Mesothelial cell of epicardium (in vitro differentiated cells): ENCODE measurements at regions not wholly inside any gene's neighbourhood (a gene's known extent, or its start where the extent isn't known, plus 50 kb on each side); places are given as distances from the start of the nearest gene placed in this dataset.

Experiments
- DNase-seq, 2 experiments: peaks; one replicate each; pipeline ENCODE4 v3.0.0; 2021; ENCODE audit warnings: low spot score in 2 of 2; ENCODE audit not compliant: unreplicated experiment in 2 of 2
- H3K27ac Mint-ChIP-seq: 2 replicates; pipeline ENCODE4 v1.8.0; 2021; ENCODE audit warnings: mixed read lengths
- H3K27me3 Mint-ChIP-seq: 2 replicates; pipeline ENCODE4 v1.8.0; 2021; ENCODE audit warnings: low read depth, mixed read lengths
- H3K36me3 Mint-ChIP-seq: 2 replicates; pipeline ENCODE4 v1.8.0; 2021; ENCODE audit warnings: mixed read lengths
- H3K4me1 Mint-ChIP-seq: 2 replicates; pipeline ENCODE4 v1.8.0; 2021; ENCODE audit warnings: mixed read lengths
- H3K4me3 Mint-ChIP-seq: 2 replicates; pipeline ENCODE4 v1.8.0; 2021; ENCODE audit warnings: mild to moderate bottlenecking, moderate library complexity, mixed read lengths
- H3K9me3 Mint-ChIP-seq: 2 replicates; pipeline ENCODE4 v1.8.0; 2021; ENCODE audit warnings: mixed read lengths
- TF ChIP-seq, protein P1 (sequence below): fragments of 200-600 bp; sonication (generic); IDR thresholded peaks from one replicate; pipeline ENCODE4 v1.5.0; 2021; ENCODE audit warnings: antibody characterized with exemption; ENCODE audit not compliant: unreplicated experiment

DNA sequence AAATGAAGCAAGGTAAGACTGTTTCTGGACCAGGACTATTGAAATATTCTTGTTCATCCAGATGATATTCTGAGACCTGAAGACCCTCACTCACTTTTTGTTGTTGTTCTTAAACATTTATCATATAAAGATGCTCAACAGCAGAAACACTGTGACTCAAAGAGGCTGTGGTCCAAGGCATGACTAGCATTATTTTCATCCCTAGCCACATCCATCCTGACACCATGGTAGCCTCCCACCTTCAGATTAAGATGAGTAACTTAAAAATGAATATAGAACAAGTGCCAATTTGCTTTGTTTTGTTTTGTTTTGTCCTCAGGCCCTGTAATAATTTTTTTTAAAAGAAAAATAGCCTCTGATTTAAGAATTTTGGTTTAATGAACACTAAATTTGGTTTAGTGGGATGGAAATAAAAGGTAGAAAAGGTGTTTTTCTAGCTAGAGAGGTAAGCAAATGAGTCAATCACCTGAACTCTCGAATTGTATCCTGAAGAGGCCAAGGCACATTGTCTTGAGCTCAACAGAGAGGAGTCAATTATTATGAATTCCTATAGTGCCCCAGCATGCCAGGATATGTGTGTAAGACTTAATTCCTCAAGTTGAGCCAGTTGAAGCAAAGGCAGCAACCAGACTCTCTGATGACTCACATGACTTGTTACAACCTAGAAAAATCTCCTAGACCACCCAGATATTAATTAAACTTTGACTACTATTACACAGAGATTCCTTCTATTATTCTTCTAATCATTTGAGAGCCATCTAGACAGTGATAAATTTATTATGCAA, 380.1 kb upstream of the TUSC1 start:
- H3K36me3 Mint-ChIP-seq: no peaks in the 10 kb centered on the region
- H3K4me3 Mint-ChIP-seq: no peak overlapping the region
- TF ChIP-seq, protein P1, sequence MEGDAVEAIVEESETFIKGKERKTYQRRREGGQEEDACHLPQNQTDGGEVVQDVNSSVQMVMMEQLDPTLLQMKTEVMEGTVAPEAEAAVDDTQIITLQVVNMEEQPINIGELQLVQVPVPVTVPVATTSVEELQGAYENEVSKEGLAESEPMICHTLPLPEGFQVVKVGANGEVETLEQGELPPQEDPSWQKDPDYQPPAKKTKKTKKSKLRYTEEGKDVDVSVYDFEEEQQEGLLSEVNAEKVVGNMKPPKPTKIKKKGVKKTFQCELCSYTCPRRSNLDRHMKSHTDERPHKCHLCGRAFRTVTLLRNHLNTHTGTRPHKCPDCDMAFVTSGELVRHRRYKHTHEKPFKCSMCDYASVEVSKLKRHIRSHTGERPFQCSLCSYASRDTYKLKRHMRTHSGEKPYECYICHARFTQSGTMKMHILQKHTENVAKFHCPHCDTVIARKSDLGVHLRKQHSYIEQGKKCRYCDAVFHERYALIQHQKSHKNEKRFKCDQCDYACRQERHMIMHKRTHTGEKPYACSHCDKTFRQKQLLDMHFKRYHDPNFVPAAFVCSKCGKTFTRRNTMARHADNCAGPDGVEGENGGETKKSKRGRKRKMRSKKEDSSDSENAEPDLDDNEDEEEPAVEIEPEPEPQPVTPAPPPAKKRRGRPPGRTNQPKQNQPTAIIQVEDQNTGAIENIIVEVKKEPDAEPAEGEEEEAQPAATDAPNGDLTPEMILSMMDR: no peak
- H3K27me3 Mint-ChIP-seq: no peaks in the 10 kb centered on the region
- no peak overlapping the region for H3K27ac Mint-ChIP-seq
- DNase-seq: no peak
- peaks cover 7% of the 10 kb centered on the region for H3K4me1 Mint-ChIP-seq
- H3K9me3 Mint-ChIP-seq: no peaks in the 10 kb centered on the region

DNA sequence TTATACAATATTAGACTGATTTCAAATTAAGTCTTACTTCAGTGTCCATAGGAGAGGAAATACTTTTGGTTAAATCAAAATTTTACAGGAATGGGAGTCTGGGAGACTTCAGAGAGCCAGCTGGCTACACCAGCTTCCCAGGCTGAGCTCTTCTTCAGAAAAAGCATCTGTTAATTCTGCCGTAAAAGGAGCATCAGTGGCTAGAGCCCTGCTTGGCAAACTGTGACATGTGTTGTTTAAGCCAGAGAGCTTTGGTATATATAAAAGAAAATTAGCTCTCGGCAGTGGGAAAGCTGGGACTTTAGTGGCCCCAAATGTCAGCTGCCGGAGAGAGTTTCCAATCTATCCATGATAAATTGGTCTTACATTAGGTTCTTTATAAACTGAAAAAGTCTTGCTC, 378.8 kb upstream of the TUSC1 start:
- Mint-ChIP-seq H3K27ac (no peak overlapping the region), H3K4me3 (no peak overlapping the region), H3K36me3 (no peaks in the 10 kb centered on the region), H3K4me1 (peaks cover 4% of the 10 kb centered on the region), H3K27me3 (no peaks in the 10 kb centered on the region), H3K9me3 (no peaks in the 10 kb centered on the region)
- TF ChIP-seq, protein P1: no peak
- DNase-seq: no peak

DNA sequence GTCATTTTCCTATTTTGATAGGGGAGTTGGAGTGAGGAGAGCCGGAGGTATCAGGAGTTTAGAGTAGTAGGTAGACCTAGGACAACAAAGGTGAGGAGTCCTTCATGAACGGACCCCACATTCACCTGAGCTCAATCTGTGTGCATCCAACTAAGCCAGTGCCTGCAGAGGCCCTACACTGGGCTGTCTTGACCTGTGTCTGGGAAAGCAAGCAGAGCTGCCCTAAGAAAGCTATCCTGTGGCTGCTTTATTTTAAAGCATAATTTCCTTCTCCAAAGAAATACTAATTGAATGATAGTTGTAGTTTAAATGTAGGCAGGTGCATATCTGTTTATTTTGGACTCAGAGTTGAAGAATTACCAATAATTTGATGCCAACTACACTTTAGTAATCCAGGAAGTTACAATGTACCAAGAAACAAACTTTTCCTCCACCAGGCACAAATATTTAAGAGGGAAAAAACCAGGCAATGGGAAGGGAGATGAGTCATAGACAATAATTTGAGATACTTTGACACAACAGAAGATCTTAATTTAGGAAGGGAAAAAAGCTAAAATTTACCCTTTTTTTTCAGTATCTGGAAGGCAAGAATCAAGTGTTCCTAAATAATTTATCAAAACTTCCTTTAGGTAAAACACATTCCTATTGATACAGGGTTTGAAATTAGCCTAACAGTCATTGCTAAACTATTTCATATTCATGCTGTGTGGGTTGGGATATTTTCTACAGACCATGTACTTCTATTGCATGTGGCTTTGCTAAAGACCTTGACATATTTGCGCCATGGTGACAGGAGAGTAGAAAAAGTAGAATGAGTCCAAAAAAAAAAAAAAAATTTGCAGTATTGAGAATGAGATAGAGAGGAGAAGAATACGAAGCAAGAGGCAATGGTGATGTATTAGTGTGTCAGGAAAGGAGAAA, 376.6 kb upstream of the TUSC1 start:
- Mint-ChIP-seq H3K9me3 (no peaks in the 10 kb centered on the region), H3K36me3 (no peaks in the 10 kb centered on the region), H3K4me1 (peaks cover 3% of the 10 kb centered on the region), H3K4me3 (no peak overlapping the region), H3K27me3 (no peaks in the 10 kb centered on the region), H3K27ac (no peak overlapping the region)
- no peak for DNase-seq
- TF ChIP-seq, protein P1: no peak

DNA sequence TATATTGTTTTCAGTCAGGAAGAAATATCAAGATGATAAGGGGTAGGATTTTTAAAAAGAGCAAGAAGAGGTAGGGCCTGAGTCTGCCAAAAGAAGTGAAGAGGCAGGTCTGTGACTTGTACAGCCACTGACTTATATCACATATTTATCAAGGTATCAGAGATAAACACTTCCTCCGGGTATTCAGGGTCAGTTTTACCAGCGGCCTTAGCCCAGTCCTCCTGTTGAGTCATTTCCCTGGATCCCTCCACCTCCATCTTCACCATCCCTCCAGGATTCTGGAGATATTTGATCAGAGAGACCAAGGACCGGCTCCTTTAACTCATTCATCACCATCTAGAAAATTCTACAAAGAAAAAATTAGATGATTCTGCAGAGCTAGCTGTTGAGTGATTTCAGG, 375.7 kb upstream of the TUSC1 start:
- Mint-ChIP-seq H3K4me1 (peaks cover 3% of the 10 kb centered on the region), H3K4me3 (no peak overlapping the region), H3K9me3 (no peaks in the 10 kb centered on the region), H3K27ac (no peak overlapping the region), H3K27me3 (no peaks in the 10 kb centered on the region), H3K36me3 (no peaks in the 10 kb centered on the region)
- no peak for DNase-seq
- TF ChIP-seq, protein P1: no peak

DNA sequence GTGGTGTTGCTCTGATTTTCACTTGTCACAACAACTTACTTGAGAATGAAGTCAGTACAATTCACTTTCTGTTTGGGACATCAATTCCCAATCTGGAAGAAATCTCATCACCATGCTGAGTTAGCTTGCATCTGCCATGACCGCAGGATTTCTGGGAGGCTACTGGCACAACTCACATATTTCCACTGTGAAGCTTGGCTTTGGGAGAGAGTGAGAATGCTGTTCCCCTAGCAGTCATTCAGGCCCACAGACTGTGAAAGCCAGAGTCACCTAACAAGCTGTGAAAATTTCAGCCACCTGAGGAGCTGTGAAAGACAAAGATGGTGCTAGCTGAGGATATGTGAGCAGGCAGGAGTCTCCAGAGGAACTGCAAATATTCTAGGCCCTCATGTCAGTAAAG, 365.2 kb upstream of the TUSC1 start:
- H3K9me3 Mint-ChIP-seq: peaks cover 31% of the 10 kb centered on the region
- H3K36me3 Mint-ChIP-seq: no peaks in the 10 kb centered on the region
- no peaks in the 10 kb centered on the region for H3K27me3 Mint-ChIP-seq
- H3K4me1 Mint-ChIP-seq: no peaks in the 10 kb centered on the region
- TF ChIP-seq, protein P1: no peak
- H3K4me3 Mint-ChIP-seq: no peak overlapping the region
- no peak for DNase-seq
- no peak overlapping the region for H3K27ac Mint-ChIP-seq
